GM23248 (cell line): ENCODE measurements at regions not wholly inside any gene's neighbourhood (a gene's known extent, or its start where the extent isn't known, plus 50 kb on each side); places are given as distances from the start of the nearest gene placed in this dataset.

Experiments
- DNase-seq: peaks from one replicate; pipeline ENCODE4 v3.0.0-alpha.2; 2015
- H2AFZ ChIP-seq: fragments of 200-600 bp; sonication (generic); 2 replicates; pipeline ENCODE4 v1.6.1; 2016; ENCODE audit warnings: antibody characterized with exemption
- H3F3A ChIP-seq: fragments of 200-600 bp; sonication (generic); 2 replicates; pipeline ENCODE4 v1.6.1; 2016; ENCODE audit warnings: mild to moderate bottlenecking, antibody characterized with exemption, mixed run types; ENCODE audit not compliant: insufficient read depth
- H3K27ac ChIP-seq: fragments of 200-600 bp; sonication (generic); 2 replicates; pipeline ENCODE4 v1.5.1; 2016; ENCODE audit warnings: mild to moderate bottlenecking
- H3K27me3 ChIP-seq: fragments of 200-600 bp; sonication (generic); replicated peaks from 2 replicates; pipeline ENCODE4 v1.6.1; 2016; ENCODE audit warnings: mild to moderate bottlenecking; ENCODE audit not compliant: insufficient read depth
- H3K36me3 ChIP-seq: fragments of 200-600 bp; sonication (generic); 2 replicates; pipeline ENCODE4 v1.6.1; 2016; ENCODE audit warnings: low read depth, mild to moderate bottlenecking
- H3K4me1 ChIP-seq: fragments of 200-600 bp; sonication (generic); 2 replicates; pipeline ENCODE4 v1.6.1; 2016; ENCODE audit warnings: mild to moderate bottlenecking; ENCODE audit not compliant: insufficient read depth
- H3K4me2 ChIP-seq: fragments of 200-600 bp; sonication (generic); one replicate; pipeline ENCODE4 v1.6.1; 2016; ENCODE audit warnings: mild to moderate bottlenecking; ENCODE audit not compliant: unreplicated experiment
- H3K4me3 ChIP-seq: fragments of 200-600 bp; sonication (generic); 2 replicates; pipeline ENCODE4 v1.5.1; 2016; ENCODE audit warnings: mild to moderate bottlenecking
- H3K79me2 ChIP-seq: fragments of 200-600 bp; sonication (generic); 2 replicates; pipeline ENCODE4 v1.6.1; 2016; ENCODE audit warnings: mild to moderate bottlenecking; ENCODE audit not compliant: insufficient read depth
- H3K9ac ChIP-seq: fragments of 200-600 bp; sonication (generic); 2 replicates; pipeline ENCODE4 v1.6.1; 2016; ENCODE audit warnings: mild to moderate bottlenecking
- H3K9me2 ChIP-seq: fragments of 200-600 bp; sonication (generic); 2 replicates; pipeline ENCODE4 v1.6.1; 2016; ENCODE audit warnings: mixed run types, mild to moderate bottlenecking, moderate library complexity; ENCODE audit not compliant: insufficient read depth
- H3K9me3 ChIP-seq: fragments of 200-600 bp; sonication (generic); one replicate; pipeline ENCODE4 v1.6.1; 2017; ENCODE audit warnings: low read depth
- H4K20me1 ChIP-seq: fragments of 200-600 bp; sonication (generic); 2 replicates; pipeline ENCODE4 v1.6.0; 2016; ENCODE audit not compliant: insufficient read depth
- EZH2 ChIP-seq: fragments of 200-600 bp; sonication (generic); IDR thresholded peaks from 2 replicates; pipeline ENCODE4 v1.6.1; 2018; ENCODE audit warnings: antibody characterized with exemption, mild to moderate bottlenecking; ENCODE audit not compliant: insufficient read depth, poor library complexity, severe bottlenecking
- EZH2phosphoT487 ChIP-seq: fragments of 200-600 bp; sonication (generic); IDR thresholded peaks from 2 replicates; pipeline ENCODE4 v1.6.1; 2018; ENCODE audit warnings: antibody characterized with exemption, moderate library complexity, mild to moderate bottlenecking, low read depth; ENCODE audit not compliant: insufficient read depth
- WGBS, 2 experiments: methylation state at CpG; one replicate each; pipeline ENCODE4 v1.1.6; 2015 to 2017; ENCODE audit warnings: low lambda C conversion rate in 2 of 2, low coverage in 1 of 2; ENCODE audit errors: missing lambda C conversion rate in 2 of 2; 5-methylcytosine and 5-hydroxymethylcytosine counted together
- in situ Hi-C: fragments of 300-500 bp; cut with MboI; formaldehyde crosslinking; loops from 2 replicates; pipeline ENCODE4 v1.15.0; 2020

- Histone ChIP-seq H2AFZ (no peak overlapping the region), H3K9me3 (no peaks in the 10 kb centered on the region), H3K9ac (no peak overlapping the region), H3K27ac (no peak overlapping the region), H3K9me2 (no peaks in the 10 kb centered on the region), H3K27me3 (no peaks in the 10 kb centered on the region), H3K4me1 (peaks cover 30% of the 10 kb centered on the region), H3K36me3 (no peaks in the 10 kb centered on the region), H4K20me1 (no peaks in the 10 kb centered on the region), H3K4me3 (no peak overlapping the region), H3K4me2 (no peak overlapping the region), H3K79me2 (no peaks in the 10 kb centered on the region), H3F3A (peaks cover 18% of the 10 kb centered on the region)
- DNase-seq = no peak
- in situ Hi-C loops = no loop called here
- TF ChIP-seq EZH2 (no peak), EZH2phosphoT487 (no peak)
- WGBS, 2 experiments = 88 to 94% methylated on average over 3 of the region's 3 CpGs
Measured at GRCh38 chr13:31968473-31968872, 63.1 kb upstream of the FRY start.

- Histone ChIP-seq H3K27me3 (no peaks in the 10 kb centered on the region), H3K79me2 (no peaks in the 10 kb centered on the region), H3K4me2 (peak overlapping the region; percentile 13), H3F3A (peaks cover 18% of the 10 kb centered on the region), H3K27ac (peak overlapping the region; percentile 34), H3K4me1 (peaks cover 27% of the 10 kb centered on the region), H4K20me1 (no peaks in the 10 kb centered on the region), H3K9ac (no peak overlapping the region), H3K9me3 (no peaks in the 10 kb centered on the region), H3K4me3 (peak overlapping the region; percentile 15; the same call in 1 of the 2 replicates), H3K36me3 (no peaks in the 10 kb centered on the region), H2AFZ (no peak overlapping the region), H3K9me2 (no peaks in the 10 kb centered on the region)
- peak; percentile 90 for DNase-seq
- in situ Hi-C loops = no loop called here
- WGBS, 2 experiments = 2% methylated on average over 3 of the region's 3 CpGs
- TF ChIP-seq EZH2 = no peak
- TF ChIP-seq EZH2phosphoT487 = peak; percentile 98
Measured at GRCh38 chr13:31970231-31970930, 61.2 kb upstream of the FRY start.

GRCh38 chr13:31972453-31972852 is 59.1 kb upstream of the FRY start:
- in situ Hi-C loops = no loop called here
- WGBS, 2 experiments = 92 to 95% methylated on average over 2 of the region's 2 CpGs
- TF ChIP-seq EZH2phosphoT487 (no peak), EZH2 (no peak)

GRCh38 chr13:31978021-31978420 is 53.6 kb upstream of the FRY start:
- H3K4me2 ChIP-seq = no peak overlapping the region
- no peaks in the 10 kb centered on the region for H3K9me3 ChIP-seq
- H4K20me1 ChIP-seq = no peaks in the 10 kb centered on the region
- H3K79me2 ChIP-seq = no peaks in the 10 kb centered on the region
- H3K9me2 ChIP-seq = no peaks in the 10 kb centered on the region
- DNase-seq = no peak
- H3F3A ChIP-seq = peaks cover 6% of the 10 kb centered on the region; the same call in 1 of the 2 replicates
- H3K4me3 ChIP-seq = no peak overlapping the region
- no peaks in the 10 kb centered on the region for H3K27me3 ChIP-seq
- no peak overlapping the region for H2AFZ ChIP-seq
- no peak for TF ChIP-seq EZH2
- H3K36me3 ChIP-seq = no peaks in the 10 kb centered on the region
- WGBS, 2 experiments = 91% methylated on average over 3 of the region's 3 CpGs
- peaks cover 10% of the 10 kb centered on the region for H3K4me1 ChIP-seq
- no peak overlapping the region for H3K27ac ChIP-seq
- no peak overlapping the region for H3K9ac ChIP-seq
- in situ Hi-C loops = no loop called here

More at GRCh38 chr13:31972453-31972852, 59.1 kb upstream of the FRY start:
- no peak for DNase-seq
- peaks cover 18% of the 10 kb centered on the region for H3F3A ChIP-seq
- no peak overlapping the region for H2AFZ ChIP-seq
- H3K36me3 ChIP-seq = no peaks in the 10 kb centered on the region
- H3K79me2 ChIP-seq = no peaks in the 10 kb centered on the region
- peaks cover 21% of the 10 kb centered on the region for H3K4me1 ChIP-seq
- no peaks in the 10 kb centered on the region for H3K27me3 ChIP-seq
- no peak overlapping the region for H3K9ac ChIP-seq
- H4K20me1 ChIP-seq = no peaks in the 10 kb centered on the region
- no peaks in the 10 kb centered on the region for H3K9me3 ChIP-seq
- no peak overlapping the region for H3K4me2 ChIP-seq
- H3K9me2 ChIP-seq = no peaks in the 10 kb centered on the region
- no peak overlapping the region for H3K4me3 ChIP-seq
- no peak overlapping the region for H3K27ac ChIP-seq
